Gastrocnemius medialis (tissue), 4 donors: ENCODE measurements at regions not wholly inside any gene's neighbourhood (a gene's known extent, or its start where the extent isn't known, plus 50 kb on each side); places are given as distances from the start of the nearest gene placed in this dataset.
A peak's percentile ranks its signal among the peaks of the same experiment; 100 is the strongest.

Experiments used
- ATAC-seq, 2 donors: fragments of 150-250 bp; one replicate each; pipeline ENCODE4 v1.9.1; 2016
- DNase-seq, 2 donors: peaks; one replicate each; pipeline ENCODE4 v3.0.0-alpha.2; 2019
- H3K27ac ChIP-seq, 4 donors: fragments of 200-600 bp; sonication (generic); 1 replicate in 1 of 4; 2 replicates in 3 of 4; pipeline ENCODE4 v1.5.1; 2016 to 2018; ENCODE audit warnings: mild to moderate bottlenecking in 2 of 4, moderate library complexity in 1 of 4
- H3K27me3 ChIP-seq, 3 donors: fragments of 200-600 bp; sonication (generic) in 2 of 3; 1 replicate in 1 of 3; 2 replicates in 2 of 3; pipeline versions ENCODE4 v1.5.1 to v1.6.0; 2016 to 2019; ENCODE audit warnings: mild to moderate bottlenecking in 1 of 3, moderate library complexity in 1 of 3
- H3K36me3 ChIP-seq, 2 donors: fragments of 200-600 bp; sonication (generic) in 1 of 2; one replicate each; pipeline ENCODE4 v1.5.1; 2017 to 2018
- H3K4me1 ChIP-seq, 2 donors: fragments of 200-600 bp; sonication (generic) in 1 of 2; one replicate each; pipeline ENCODE4 v1.5.1; 2016 to 2017; ENCODE audit warnings: mild to moderate bottlenecking in 2 of 2
- H3K4me3 ChIP-seq, 4 donors: fragments of 200-600 bp; sonication (generic) in 3 of 4; 1 replicate in 1 of 4; 2 replicates in 3 of 4; pipeline ENCODE4 v1.5.1; 2016 to 2019; ENCODE audit warnings: mild to moderate bottlenecking in 2 of 4
- H3K9me3 ChIP-seq, 3 donors: fragments of 200-600 bp; sonication (generic) in 2 of 3; 1 replicate in 1 of 3; 2 replicates in 2 of 3; pipeline ENCODE4 v1.5.1; 2016 to 2019
- CTCF ChIP-seq, 5 experiments: fragments of 450-650 bp in 3 of 5; fragments of 200-600 bp in 2 of 5; sonication (generic) in 2 of 5; IDR thresholded peaks in 4 of 5; conservative IDR thresholded peaks in 1 of 5; 1 replicate in 4 of 5; 2 replicates in 1 of 5; pipeline ENCODE4 v1.5.1; 2016 to 2019; ENCODE audit warnings: antibody characterized with exemption in 5 of 5, mild to moderate bottlenecking in 3 of 5, moderate library complexity in 3 of 5
- POLR2A ChIP-seq, 2 donors: fragments of 450-650 bp; IDR thresholded peaks; one replicate each; pipeline ENCODE4 v1.6.1; 2017; ENCODE audit warnings: antibody characterized with exemption in 2 of 2, mild to moderate bottlenecking in 2 of 2, moderate library complexity in 2 of 2
- in situ Hi-C, 4 donors: fragments of 200-750 bp; cut with MboI; loops; one replicate each; pipeline versions ENCODE4 v1.15.0 to v1.8.0; 2017; ENCODE audit warnings: low sequenced_read_pairs in 4 of 4
- intact Hi-C: fragments of 100-400 bp; cut with DNase I; formaldehyde crosslinking; loops from one replicate; pipeline ENCODE4 v1.15.1; 2023; ENCODE audit warnings: low total_unique reads

- Histone ChIP-seq H3K27me3 (no peaks in the 10 kb centered on the region), H3K27ac (no peak overlapping the region), H3K4me3 (no peak overlapping the region), H3K4me1 (no peaks in the 10 kb centered on the region), H3K36me3 (no peaks in the 10 kb centered on the region), H3K9me3 (peaks cover 0 to 6% (median 0%) of the 10 kb centered on the region in 3 donors)
- ATAC-seq, result no peak
- no peak for DNase-seq
- TF ChIP-seq POLR2A (IDR thresholded peaks at IDR 0.05) (no peak), CTCF (IDR thresholded peaks at IDR 0.05 in 4 of 5, conservative IDR thresholded peaks at IDR 0.05 in 1 of 5) (no peak)
- intact Hi-C loops, result no loop called here
- in situ Hi-C loops, result no loop called here
Observed at GRCh38 chr12:65537978-65538377, 259.5 kb downstream of the MSRB3 start.

- in situ Hi-C loops (no loop called here), intact Hi-C loops (no loop called here)
- no peaks in the 10 kb centered on the region for H3K4me1 ChIP-seq
- H3K27me3 ChIP-seq, result no peaks in the 10 kb centered on the region
- no peak for DNase-seq
- no peak overlapping the region for H3K27ac ChIP-seq
- no peaks in the 10 kb centered on the region for H3K36me3 ChIP-seq
- H3K9me3 ChIP-seq, result peaks cover 0 to 6% (median 0%) of the 10 kb centered on the region in 3 donors
- TF ChIP-seq CTCF (IDR thresholded peaks at IDR 0.05 in 4 of 5, conservative IDR thresholded peaks at IDR 0.05 in 1 of 5), result no peak
- no peak for TF ChIP-seq POLR2A (IDR thresholded peaks at IDR 0.05)
- ATAC-seq, result no peak
- no peak overlapping the region for H3K4me3 ChIP-seq
Observed at GRCh38 chr12:65539023-65539422, 260.5 kb downstream of the MSRB3 start.

GRCh38 chr12:65540140-65540539 is 261.7 kb downstream of the MSRB3 start:
- ATAC-seq (no peak), DNase-seq (no peak)
- Histone ChIP-seq H3K4me3 (no peak overlapping the region), H3K4me1 (no peaks in the 10 kb centered on the region), H3K9me3 (peaks cover 0 to 6% (median 0%) of the 10 kb centered on the region in 3 donors), H3K27ac (no peak overlapping the region), H3K36me3 (no peaks in the 10 kb centered on the region), H3K27me3 (no peaks in the 10 kb centered on the region)
- in situ Hi-C loops, result no loop called here
- TF ChIP-seq POLR2A (IDR thresholded peaks at IDR 0.05) (no peak), CTCF (IDR thresholded peaks at IDR 0.05 in 4 of 5, conservative IDR thresholded peaks at IDR 0.05 in 1 of 5) (no peak)
- intact Hi-C loops, result no loop called here

- DNase-seq (no peak), ATAC-seq (peak in 1 of 2 donors; percentile 66)
- TF ChIP-seq CTCF (IDR thresholded peaks at IDR 0.05 in 4 of 5, conservative IDR thresholded peaks at IDR 0.05 in 1 of 5), result no peak
- TF ChIP-seq POLR2A (IDR thresholded peaks at IDR 0.05), result no peak
- Histone ChIP-seq H3K4me1 (no peaks in the 10 kb centered on the region), H3K9me3 (no peaks in the 10 kb centered on the region), H3K36me3 (no peaks in the 10 kb centered on the region), H3K27me3 (no peaks in the 10 kb centered on the region), H3K4me3 (no peak overlapping the region), H3K27ac (peak overlapping the region in 2 of 4 donors; percentile 19 to 27)
- intact Hi-C loops, result no loop called here
- in situ Hi-C loops, result no loop called here
Observed at GRCh38 chr12:65546528-65546927, 268.0 kb downstream of the MSRB3 start.
